ENCODE measurements at regions not wholly inside any gene's neighbourhood (a gene's known extent, or its start where the extent isn't known, plus 50 kb on each side); places are given as distances from the start of the nearest gene placed in this dataset.

DNA sequence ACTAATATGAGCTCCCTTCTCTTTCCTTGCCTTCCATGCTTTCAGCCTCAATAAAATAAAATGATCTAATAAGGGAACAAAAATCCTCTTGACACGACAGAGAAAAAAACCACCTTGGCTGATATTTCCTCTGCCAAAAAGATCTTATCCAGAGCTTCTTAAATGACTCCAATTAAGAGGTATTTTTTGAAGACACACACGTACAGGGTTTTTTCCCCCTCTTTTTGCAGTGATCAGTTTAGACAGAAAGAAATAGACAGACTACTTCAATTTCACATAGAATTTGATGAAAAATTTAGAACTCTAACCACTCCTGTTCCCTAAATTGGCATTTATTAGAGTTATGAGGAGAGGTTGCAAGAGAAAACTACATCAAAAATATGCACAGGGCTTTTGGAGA lies 217.2 kb upstream of the CDH11 start:
- Histone ChIP-seq H3K9me3 (no peaks in the 10 kb centered on the region), H3K27ac (no peak overlapping the region), H3K4me1 (no peaks in the 10 kb centered on the region), H3K27me3 (no peaks in the 10 kb centered on the region), H3K36me3 (no peaks in the 10 kb centered on the region), H3K4me3 (no peak overlapping the region)
- TF ChIP-seq, protein P1, sequence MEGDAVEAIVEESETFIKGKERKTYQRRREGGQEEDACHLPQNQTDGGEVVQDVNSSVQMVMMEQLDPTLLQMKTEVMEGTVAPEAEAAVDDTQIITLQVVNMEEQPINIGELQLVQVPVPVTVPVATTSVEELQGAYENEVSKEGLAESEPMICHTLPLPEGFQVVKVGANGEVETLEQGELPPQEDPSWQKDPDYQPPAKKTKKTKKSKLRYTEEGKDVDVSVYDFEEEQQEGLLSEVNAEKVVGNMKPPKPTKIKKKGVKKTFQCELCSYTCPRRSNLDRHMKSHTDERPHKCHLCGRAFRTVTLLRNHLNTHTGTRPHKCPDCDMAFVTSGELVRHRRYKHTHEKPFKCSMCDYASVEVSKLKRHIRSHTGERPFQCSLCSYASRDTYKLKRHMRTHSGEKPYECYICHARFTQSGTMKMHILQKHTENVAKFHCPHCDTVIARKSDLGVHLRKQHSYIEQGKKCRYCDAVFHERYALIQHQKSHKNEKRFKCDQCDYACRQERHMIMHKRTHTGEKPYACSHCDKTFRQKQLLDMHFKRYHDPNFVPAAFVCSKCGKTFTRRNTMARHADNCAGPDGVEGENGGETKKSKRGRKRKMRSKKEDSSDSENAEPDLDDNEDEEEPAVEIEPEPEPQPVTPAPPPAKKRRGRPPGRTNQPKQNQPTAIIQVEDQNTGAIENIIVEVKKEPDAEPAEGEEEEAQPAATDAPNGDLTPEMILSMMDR (IDR thresholded peaks at IDR 0.05): no peak
- TF ChIP-seq POLR2AphosphoS5 (IDR thresholded peaks at IDR 0.05; ENCODE audit: insufficient read depth in 1 of 2, low read depth in 1 of 2) (no peak), POLR2A (IDR thresholded peaks at IDR 0.05) (no peak)
- intact Hi-C loops (cut with DNase I): no loop called here
- no peak for DNase-seq (ENCODE audit: extremely low spot score in 2 of 2)

- DNase-seq (ENCODE audit: extremely low spot score in 2 of 2): no peak
- Histone ChIP-seq H3K36me3 (no peaks in the 10 kb centered on the region), H3K4me3 (no peak overlapping the region), H3K9me3 (no peaks in the 10 kb centered on the region), H3K27me3 (no peaks in the 10 kb centered on the region), H3K4me1 (no peaks in the 10 kb centered on the region), H3K27ac (no peak overlapping the region)
- intact Hi-C loops (cut with DNase I): no loop called here
- TF ChIP-seq POLR2AphosphoS5 (IDR thresholded peaks at IDR 0.05; ENCODE audit: insufficient read depth in 1 of 2, low read depth in 1 of 2): no peak
- TF ChIP-seq, protein P1 (IDR thresholded peaks at IDR 0.05): no peak
- TF ChIP-seq POLR2A (IDR thresholded peaks at IDR 0.05): no peak
Measured at GRCh38 chr16:65336160-65336559, 214.3 kb upstream of the CDH11 start.

DNA sequence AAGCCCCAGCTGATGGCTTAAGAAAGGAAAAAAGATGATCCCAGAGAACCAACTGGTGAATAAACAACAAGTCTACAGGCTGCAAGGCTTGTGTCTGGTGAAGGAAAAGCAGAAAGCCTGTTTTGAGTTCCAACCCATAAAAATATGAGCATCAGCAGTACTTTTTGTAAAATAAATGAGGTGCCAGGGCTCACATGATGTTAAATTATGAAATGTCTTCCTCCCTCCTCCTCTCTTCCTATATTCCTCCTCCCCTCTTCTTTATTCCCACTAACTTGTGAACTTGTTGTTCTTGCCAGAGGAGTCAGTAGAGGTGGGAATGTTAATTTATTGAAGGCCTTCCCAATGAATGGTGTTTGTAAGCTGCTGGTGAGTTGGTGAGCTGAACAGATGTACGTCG lies 212.2 kb upstream of the CDH11 start:
- intact Hi-C loops (cut with DNase I): no loop called here
- H3K36me3 ChIP-seq: no peaks in the 10 kb centered on the region
- no peak for DNase-seq (ENCODE audit: extremely low spot score in 2 of 2)
- TF ChIP-seq, protein P1 (IDR thresholded peaks at IDR 0.05): no peak
- no peak for TF ChIP-seq POLR2A (IDR thresholded peaks at IDR 0.05)
- TF ChIP-seq POLR2AphosphoS5 (IDR thresholded peaks at IDR 0.05; ENCODE audit: insufficient read depth in 1 of 2, low read depth in 1 of 2): no peak
- H3K4me3 ChIP-seq: no peak overlapping the region
- H3K27me3 ChIP-seq: no peaks in the 10 kb centered on the region
- no peaks in the 10 kb centered on the region for H3K9me3 ChIP-seq
- H3K27ac ChIP-seq: no peak overlapping the region
- H3K4me1 ChIP-seq: no peaks in the 10 kb centered on the region

GRCh38 chr16:65333283-65333682 lies 211.4 kb upstream of the CDH11 start:
- no peaks in the 10 kb centered on the region for H3K4me1 ChIP-seq
- intact Hi-C loops (cut with DNase I): no loop called here
- H3K27me3 ChIP-seq: no peaks in the 10 kb centered on the region
- no peaks in the 10 kb centered on the region for H3K9me3 ChIP-seq
- no peak overlapping the region for H3K27ac ChIP-seq
- no peaks in the 10 kb centered on the region for H3K36me3 ChIP-seq
- no peak overlapping the region for H3K4me3 ChIP-seq
- DNase-seq (ENCODE audit: extremely low spot score in 2 of 2): no peak
- no peak for TF ChIP-seq POLR2AphosphoS5 (IDR thresholded peaks at IDR 0.05; ENCODE audit: insufficient read depth in 1 of 2, low read depth in 1 of 2)
- TF ChIP-seq, protein P1 (IDR thresholded peaks at IDR 0.05): no peak
- TF ChIP-seq POLR2A (IDR thresholded peaks at IDR 0.05): no peak

GRCh38 chr16:65327346-65327745 lies 205.5 kb upstream of the CDH11 start:
- no peaks in the 10 kb centered on the region for H3K4me1 ChIP-seq
- intact Hi-C loops (cut with DNase I): no loop called here
- no peaks in the 10 kb centered on the region for H3K27me3 ChIP-seq
- no peak overlapping the region for H3K4me3 ChIP-seq
- H3K36me3 ChIP-seq: no peaks in the 10 kb centered on the region
- H3K9me3 ChIP-seq: no peaks in the 10 kb centered on the region
- H3K27ac ChIP-seq: no peak overlapping the region
- TF ChIP-seq, protein P1 (IDR thresholded peaks at IDR 0.05): no peak
- TF ChIP-seq POLR2AphosphoS5 (IDR thresholded peaks at IDR 0.05; ENCODE audit: insufficient read depth in 1 of 2, low read depth in 1 of 2) (no peak), POLR2A (IDR thresholded peaks at IDR 0.05) (no peak)
- DNase-seq (ENCODE audit: extremely low spot score in 2 of 2): no peak
